ENCODE measurements at regions not wholly inside any gene's neighbourhood (a gene's known extent, or its start where the extent isn't known, plus 50 kb on each side); places are given as distances from the start of the nearest gene placed in this dataset.

GRCh38 chr2:226515344-226516055 is 284.1 kb downstream of the IRS1 start (continued):
- 0 out of 2 replicates have a peak, but pooled peaks have one; percentile 62 for TF ChIP-seq HNF4G (IDR thresholded peaks at IDR 0.05; ENCODE audit: borderline replicate concordance, low read depth, low read length)
- TF ChIP-seq HNF4G (CRISPR knock-in tag; IDR thresholded peaks at IDR 0.05; ENCODE audit: borderline replicate concordance, low read depth): no peak
- peak; percentile 51; the same call in 1 of the 2 replicates for TF ChIP-seq ATF1 (CRISPR knock-in tag; IDR thresholded peaks at IDR 0.05)
- TF ChIP-seq ZNF740 (CRISPR knock-in tag; IDR thresholded peaks at IDR 0.05): 0 out of 2 replicates have a peak, but pooled peaks have one; percentile 25
- TF ChIP-seq MEIS2 (CRISPR knock-in tag; IDR thresholded peaks at IDR 0.05): peak; percentile 22; the same call in 1 of the 2 replicates
- peak; percentile 69; the same call in 1 of the 2 replicates for TF ChIP-seq KAT8 (CRISPR knock-in tag; IDR thresholded peaks at IDR 0.05)
- TF ChIP-seq ERF (CRISPR knock-in tag; IDR thresholded peaks at IDR 0.05): peak; percentile 76; the same call in 1 of the 2 replicates
- TF ChIP-seq IRF2 (CRISPR knock-in tag; IDR thresholded peaks at IDR 0.05): 0 out of 2 replicates have a peak, but pooled peaks have one; percentile 38
- TF ChIP-seq RARA (CRISPR knock-in tag; IDR thresholded peaks at IDR 0.05): peak; percentile 87
- TF ChIP-seq ZNF644 (CRISPR knock-in tag; IDR thresholded peaks at IDR 0.05; ENCODE audit: low read depth): peak; percentile 54; the same call in 1 of the 2 replicates
- 0 out of 2 replicates have a peak, but pooled peaks have one; percentile 34 for TF ChIP-seq ZNF430 (CRISPR knock-in tag; IDR thresholded peaks at IDR 0.05)
- peak; percentile 67; the same call in 1 of the 2 replicates for TF ChIP-seq ZNF362 (CRISPR knock-in tag; IDR thresholded peaks at IDR 0.05; ENCODE audit: borderline replicate concordance)
- TF ChIP-seq MYC (CRISPR knock-in tag; IDR thresholded peaks at IDR 0.05; ENCODE audit: borderline replicate concordance): no peak
- TF ChIP-seq ZSCAN31 (CRISPR knock-in tag; IDR thresholded peaks at IDR 0.05; ENCODE audit: low read depth): peak; percentile 65; the same call in 1 of the 2 replicates
- peak; percentile 43; the same call in 1 of the 2 replicates for TF ChIP-seq ZNF335 (CRISPR knock-in tag; IDR thresholded peaks at IDR 0.05)
- TF ChIP-seq SAP130 (CRISPR knock-in tag; IDR thresholded peaks at IDR 0.05; ENCODE audit: low read depth): peak; percentile 50; the same call in 1 of the 2 replicates
- peak; percentile 70; the same call in 1 of the 2 replicates for TF ChIP-seq ZBTB20 (CRISPR knock-in tag; IDR thresholded peaks at IDR 0.05; ENCODE audit: borderline replicate concordance, low read depth)
- no peak for TF ChIP-seq ZNF496 (CRISPR knock-in tag; IDR thresholded peaks at IDR 0.05; ENCODE audit: insufficient replicate concordance)
- peak; percentile 87 for TF ChIP-seq HNF4A (CRISPR knock-in tag; IDR thresholded peaks at IDR 0.05)
- peak; percentile 46; the same call in 1 of the 2 replicates for TF ChIP-seq TBX2 (CRISPR knock-in tag; IDR thresholded peaks at IDR 0.05; ENCODE audit: borderline replicate concordance)
- no peak for TF ChIP-seq ZNF749 (CRISPR knock-in tag; IDR thresholded peaks at IDR 0.05; ENCODE audit: borderline replicate concordance)
- peak; percentile 73 for TF ChIP-seq ELF3 (CRISPR knock-in tag; IDR thresholded peaks at IDR 0.05)
- peak; percentile 50 for TF ChIP-seq BHLHE40 (IDR thresholded peaks at IDR 0.05; ENCODE audit: low read length)
- peak; percentile 61; the same call in 1 of the 2 replicates for TF ChIP-seq DMAP1 (CRISPR knock-in tag; IDR thresholded peaks at IDR 0.05)
- peak; percentile 35; the same call in 1 of the 2 replicates for TF ChIP-seq NAIF1 (CRISPR knock-in tag; IDR thresholded peaks at IDR 0.05; ENCODE audit: borderline replicate concordance)
- peak; percentile 54; the same call in 1 of the 2 replicates for TF ChIP-seq CEBPB (IDR thresholded peaks at IDR 0.05; ENCODE audit: borderline replicate concordance, low read depth, low read length)
- TF ChIP-seq KLF11 (CRISPR knock-in tag; IDR thresholded peaks at IDR 0.05): no peak
- TF ChIP-seq E2F1 (CRISPR knock-in tag; IDR thresholded peaks at IDR 0.05): no peak
- TF ChIP-seq SMYD3 (CRISPR knock-in tag; IDR thresholded peaks at IDR 0.05): no peak
